Esophagus squamous epithelium (tissue), 4 donors: ENCODE measurements at regions not wholly inside any gene's neighbourhood (a gene's known extent, or its start where the extent isn't known, plus 50 kb on each side); places are given as distances from the start of the nearest gene placed in this dataset.

Source experiments
- CTCF ChIP-seq, 6 experiments: fragments of 450-650 bp in 4 of 6; fragments of 200-600 bp in 2 of 6; sonication (generic) in 2 of 6; IDR thresholded peaks; one replicate each; pipeline ENCODE4 v1.5.1; 2016 to 2019; ENCODE audit warnings: antibody characterized with exemption in 6 of 6, mild to moderate bottlenecking in 4 of 6, moderate library complexity in 4 of 6
- POLR2A ChIP-seq, 4 donors: fragments of 450-650 bp; IDR thresholded peaks; one replicate each; pipeline ENCODE4 v1.6.1; 2017; ENCODE audit warnings: antibody characterized with exemption in 4 of 4, mild to moderate bottlenecking in 4 of 4, moderate library complexity in 3 of 4

- TF ChIP-seq POLR2A (IDR thresholded peaks at IDR 0.05), result no peak
- no peak for TF ChIP-seq CTCF (IDR thresholded peaks at IDR 0.05)
These were observed 407.0 kb upstream of the CDH19 start for GRCh38 chr18:67010919-67011318.
